ENCODE measurements at regions not wholly inside any gene's neighbourhood (a gene's known extent, or its start where the extent isn't known, plus 50 kb on each side); places are given as distances from the start of the nearest gene placed in this dataset.

DNA sequence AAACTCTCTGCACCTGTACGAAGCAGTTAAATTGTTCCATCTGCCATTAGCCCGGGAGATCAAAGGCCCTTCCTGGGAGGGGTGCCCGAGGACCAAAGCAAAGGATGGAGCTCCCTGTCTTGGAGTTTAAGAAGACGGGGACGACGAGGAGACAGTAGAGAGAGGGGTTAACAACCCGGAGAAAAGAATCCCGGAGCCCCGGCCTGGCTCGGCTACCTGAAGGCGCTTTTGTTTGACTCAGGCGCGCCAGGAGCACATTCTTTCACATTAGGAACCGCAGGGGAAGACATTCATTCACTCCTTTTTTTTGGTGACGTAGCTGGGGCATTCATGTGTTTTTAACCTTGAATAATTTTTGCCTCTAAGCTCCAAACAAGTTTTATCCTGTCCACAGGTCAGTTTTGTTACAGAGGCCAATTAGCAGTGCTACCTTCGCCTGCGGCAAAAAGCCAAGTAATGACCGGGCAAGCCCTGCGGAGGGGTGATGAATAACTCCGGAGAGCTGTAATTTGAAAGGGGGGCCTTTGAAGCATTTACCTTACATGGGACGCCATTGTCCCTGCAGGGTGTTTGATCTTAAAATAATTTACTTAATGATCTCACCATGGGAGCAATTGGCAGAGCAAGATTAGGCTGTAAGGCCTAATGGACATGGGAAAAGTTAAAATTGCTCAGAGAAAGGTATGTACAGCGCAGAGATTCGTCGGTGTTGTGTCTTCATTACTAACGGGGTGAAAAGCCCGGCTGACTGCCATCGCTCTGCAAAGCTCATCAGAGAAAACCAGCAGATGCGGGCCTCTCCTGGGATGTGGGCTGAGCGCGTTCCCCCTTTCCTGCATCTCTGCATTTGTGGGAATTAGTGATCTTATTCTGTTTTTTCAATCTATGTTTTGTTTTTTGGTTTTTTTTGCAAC is 258.0 kb upstream of the SP4 start:
- CTCF ChIA-PET, result no interaction called here
- no peak for DNase-seq (ENCODE audit: extremely low spot score)
- POLR2A ChIA-PET, result no interaction called here
- TF ChIP-seq, protein P1, sequence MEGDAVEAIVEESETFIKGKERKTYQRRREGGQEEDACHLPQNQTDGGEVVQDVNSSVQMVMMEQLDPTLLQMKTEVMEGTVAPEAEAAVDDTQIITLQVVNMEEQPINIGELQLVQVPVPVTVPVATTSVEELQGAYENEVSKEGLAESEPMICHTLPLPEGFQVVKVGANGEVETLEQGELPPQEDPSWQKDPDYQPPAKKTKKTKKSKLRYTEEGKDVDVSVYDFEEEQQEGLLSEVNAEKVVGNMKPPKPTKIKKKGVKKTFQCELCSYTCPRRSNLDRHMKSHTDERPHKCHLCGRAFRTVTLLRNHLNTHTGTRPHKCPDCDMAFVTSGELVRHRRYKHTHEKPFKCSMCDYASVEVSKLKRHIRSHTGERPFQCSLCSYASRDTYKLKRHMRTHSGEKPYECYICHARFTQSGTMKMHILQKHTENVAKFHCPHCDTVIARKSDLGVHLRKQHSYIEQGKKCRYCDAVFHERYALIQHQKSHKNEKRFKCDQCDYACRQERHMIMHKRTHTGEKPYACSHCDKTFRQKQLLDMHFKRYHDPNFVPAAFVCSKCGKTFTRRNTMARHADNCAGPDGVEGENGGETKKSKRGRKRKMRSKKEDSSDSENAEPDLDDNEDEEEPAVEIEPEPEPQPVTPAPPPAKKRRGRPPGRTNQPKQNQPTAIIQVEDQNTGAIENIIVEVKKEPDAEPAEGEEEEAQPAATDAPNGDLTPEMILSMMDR (IDR thresholded peaks at IDR 0.05; ENCODE audit: control extremely low read depth, extremely low read depth, low read depth, missing control alignments), result no peak

DNA sequence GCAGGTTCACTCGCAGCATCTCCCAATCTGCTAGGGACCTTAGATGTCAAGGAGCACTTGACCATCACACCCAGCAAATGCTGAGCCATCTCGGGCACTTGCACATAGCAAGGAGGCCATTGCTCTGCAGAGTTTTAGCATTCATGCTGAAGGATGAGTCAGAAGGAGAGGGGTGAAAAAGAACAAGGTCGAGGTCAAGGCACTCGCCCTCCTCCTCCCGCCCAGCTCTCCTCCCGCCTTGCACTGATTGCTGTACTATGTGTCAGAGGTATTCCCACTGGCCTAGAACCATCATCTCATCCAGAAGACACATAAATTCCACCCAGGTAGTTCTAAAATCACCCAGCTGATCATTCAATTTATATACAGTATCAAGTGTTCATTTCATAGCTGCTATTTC is 255.1 kb upstream of the SP4 start:
- no peak for DNase-seq (ENCODE audit: extremely low spot score)
- TF ChIP-seq, protein P1 (IDR thresholded peaks at IDR 0.05; ENCODE audit: control extremely low read depth, extremely low read depth, low read depth, missing control alignments), result no peak
- CTCF ChIA-PET, result interaction anchor here (1.3 to 1.5 kb wide), 2 partner anchors 9 to 20 kb away, joined by 3 read pairs; no protein-coding TSS in a partner anchor
- POLR2A ChIA-PET, result no interaction called here

DNA sequence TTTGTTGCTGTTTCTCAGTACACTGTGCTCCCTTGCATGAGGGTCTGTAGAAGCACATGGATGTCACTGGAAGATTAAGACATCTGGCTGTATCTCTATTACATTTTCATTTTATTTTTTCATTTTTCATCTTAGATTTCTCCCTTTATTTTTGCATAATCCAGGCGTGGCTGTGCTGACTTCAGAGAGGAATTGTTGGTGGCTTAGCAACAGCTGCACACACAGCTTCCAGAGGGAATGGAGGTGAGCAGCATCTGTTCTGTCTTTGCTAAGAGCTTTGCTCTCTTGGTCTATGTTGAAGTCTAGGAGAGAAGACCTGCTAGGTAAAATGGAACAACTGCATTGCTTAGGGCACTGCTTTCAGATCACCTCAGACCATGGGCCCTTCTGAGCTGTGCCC is 254.4 kb upstream of the SP4 start:
- ChIA-PET POLR2A (no interaction called here), CTCF (interaction anchor here (1.3 to 1.5 kb wide), 2 partner anchors 10 to 21 kb away, joined by 3 read pairs; no protein-coding TSS in a partner anchor)
- DNase-seq (ENCODE audit: extremely low spot score), result no peak
- TF ChIP-seq, protein P1 (IDR thresholded peaks at IDR 0.05; ENCODE audit: control extremely low read depth, extremely low read depth, low read depth, missing control alignments), result no peak

DNA sequence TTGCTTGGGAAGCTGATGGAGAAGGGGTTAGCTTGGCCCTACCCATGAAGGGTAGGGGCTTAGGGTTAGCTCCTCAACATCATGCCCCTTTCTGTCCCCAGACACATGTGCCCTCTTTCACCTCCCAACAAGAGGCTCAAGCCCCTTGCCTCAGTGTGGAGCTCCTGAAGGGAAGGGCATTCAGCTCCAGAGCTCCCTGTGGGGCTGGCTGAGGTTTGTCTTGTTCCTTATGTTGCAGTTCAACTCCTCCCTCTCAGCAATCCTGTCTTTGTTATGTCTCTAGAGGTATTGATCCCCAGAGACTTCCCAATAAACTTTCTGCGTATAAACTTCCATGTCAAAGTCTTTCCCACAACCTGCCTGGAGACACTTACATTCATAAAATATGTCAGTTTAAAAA is 252.2 kb upstream of the SP4 start:
- ChIA-PET POLR2A (no interaction called here), CTCF (no interaction called here)
- no peak for DNase-seq (ENCODE audit: extremely low spot score)
- TF ChIP-seq, protein P1 (IDR thresholded peaks at IDR 0.05; ENCODE audit: control extremely low read depth, extremely low read depth, low read depth, missing control alignments), result no peak

DNA sequence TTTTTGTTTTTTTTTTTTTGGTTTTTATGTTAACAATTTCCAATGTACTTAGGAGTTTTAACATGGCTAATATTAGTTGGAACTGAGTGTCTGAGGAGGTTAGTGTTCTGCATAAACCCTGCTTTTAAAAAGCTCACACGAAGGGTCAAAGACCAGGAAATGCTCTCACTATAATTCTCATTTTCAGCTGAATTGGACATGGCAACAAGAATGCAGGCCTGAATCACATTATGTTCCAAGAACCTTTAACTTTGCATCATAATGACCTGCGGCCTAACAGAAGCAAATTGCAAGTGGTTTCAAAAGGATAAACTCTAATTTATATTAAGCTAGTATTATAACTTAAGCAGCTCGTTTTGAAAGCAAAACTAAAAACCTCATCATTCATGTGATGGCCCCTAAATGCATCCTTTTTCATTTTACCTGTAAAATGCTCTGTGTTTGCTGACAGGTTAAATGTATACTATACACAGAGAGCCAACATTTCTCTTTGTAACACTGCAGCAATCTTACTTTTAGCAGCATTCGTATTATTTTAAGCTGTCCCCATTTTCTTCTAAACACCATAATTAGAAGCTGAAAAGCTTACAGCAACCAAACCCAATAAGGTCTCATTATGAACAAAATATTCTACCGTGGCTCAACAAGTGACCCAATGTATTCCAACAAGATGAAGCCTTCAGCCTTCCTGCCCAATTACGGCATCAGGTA is 242.8 kb upstream of the SP4 start:
- POLR2A ChIA-PET, result no interaction called here
- DNase-seq (ENCODE audit: extremely low spot score), result no peak
- TF ChIP-seq, protein P1 (IDR thresholded peaks at IDR 0.05; ENCODE audit: control extremely low read depth, extremely low read depth, low read depth, missing control alignments), result no peak
- CTCF ChIA-PET, result interaction anchor here (1.0 to 1.5 kb wide), 3 partner anchors 14 to 28 kb away, joined by 3 to 4 read pairs (median 3); no protein-coding TSS in a partner anchor

DNA sequence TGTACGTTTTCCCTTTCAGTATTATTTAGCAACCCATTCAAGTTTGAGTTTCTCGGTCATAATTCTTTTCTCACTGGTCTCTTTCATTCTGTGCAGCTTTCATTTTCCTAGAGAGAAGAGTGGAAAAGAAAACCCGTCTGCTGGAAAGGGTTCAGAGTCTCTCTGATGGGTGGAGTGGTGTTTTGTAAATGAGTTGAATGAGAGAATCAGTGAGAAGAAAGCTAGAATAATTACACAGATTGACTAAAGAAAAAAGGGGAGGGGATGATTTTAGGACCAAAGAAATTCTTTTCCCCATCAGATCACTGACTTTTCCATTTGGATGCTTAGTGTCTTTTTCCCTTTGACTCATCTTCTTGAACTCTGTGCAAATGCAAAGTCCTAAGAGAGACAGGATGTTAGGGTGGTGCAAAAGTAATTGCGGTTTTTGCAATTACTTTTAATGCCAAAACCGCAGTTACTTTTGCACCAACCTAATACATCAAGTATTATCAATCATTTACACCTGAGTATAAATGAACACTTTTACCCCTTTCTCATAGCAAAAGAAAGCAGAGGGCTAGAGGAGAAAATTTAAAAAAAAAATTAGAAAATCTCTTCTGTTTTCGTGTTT is 242.1 kb upstream of the SP4 start:
- TF ChIP-seq, protein P1 (IDR thresholded peaks at IDR 0.05; ENCODE audit: control extremely low read depth, extremely low read depth, low read depth, missing control alignments), result no peak
- no peak for DNase-seq (ENCODE audit: extremely low spot score)
- POLR2A ChIA-PET, result no interaction called here
- CTCF ChIA-PET, result interaction anchor here (1.0 to 1.5 kb wide), 5 partner anchors 10 to 27 kb away, joined by 3 to 4 read pairs (median 3); no protein-coding TSS in a partner anchor
